H1 (cell line): ENCODE measurements at regions not wholly inside any gene's neighbourhood (a gene's known extent, or its start where the extent isn't known, plus 50 kb on each side); places are given as distances from the start of the nearest gene placed in this dataset.

Source experiments
- CTCF ChIA-PET: fragments of 300-600 bp; sonication (Branson Sonifier 250); formaldehyde crosslinking; loops from one replicate; lab custom pipeline; 2021; ENCODE audit not compliant: partially characterized antibody; lab: Charles Lee
- POLR2A ChIA-PET: fragments of 300-600 bp; sonication (Branson Sonifier 250); formaldehyde crosslinking; loops from one replicate; lab custom pipeline; 2021; ENCODE audit warnings: inconsistent platforms; ENCODE audit not compliant: partially characterized antibody; lab: Charles Lee
- DNase-seq, 2 experiments: peaks; one replicate each; pipeline versions ENCODE4 v3.0.0 to v3.0.0-alpha.2; 2010 to 2022; ENCODE audit warnings: low spot score in 2 of 2, low read depth in 1 of 2, mixed read lengths in 1 of 2
- FAIRE-seq: peaks from 2 replicates; lab custom pipeline; 2011; peaks lifted over from hg19 to GRCh38; lab: Jason Lieb, UNC
- H2AFZ ChIP-seq: 2 replicates; pipeline ENCODE4 v1.8.1; 2012; ENCODE audit warnings: low read length, inconsistent platforms
- H2AK5ac ChIP-seq: 2 replicates; pipeline ENCODE4 v1.6.1; 2013; ENCODE audit warnings: low read depth, low read length
- H2BK120ac ChIP-seq: replicated peaks from 2 replicates; pipeline ENCODE3; 2013; ENCODE audit warnings: low read depth, low read length, inconsistent platforms
- H2BK12ac ChIP-seq: 2 replicates; pipeline ENCODE4 v1.6.1; 2013; ENCODE audit warnings: low read depth, low read length
- H2BK15ac ChIP-seq: 2 replicates; pipeline ENCODE4 v1.6.1; 2013; ENCODE audit warnings: low read length
- H2BK20ac ChIP-seq: 2 replicates; pipeline ENCODE4 v1.6.1; 2013; ENCODE audit warnings: low read length
- H2BK5ac ChIP-seq: 2 replicates; pipeline ENCODE4 v1.6.1; 2013; ENCODE audit warnings: low read depth, low read length
- H3K14ac ChIP-seq: 2 replicates; pipeline ENCODE4 v1.6.1; 2013; ENCODE audit warnings: inconsistent platforms; ENCODE audit not compliant: insufficient read length
- H3K18ac ChIP-seq: 2 replicates; pipeline ENCODE4 v1.6.1; 2013; ENCODE audit warnings: low read length; ENCODE audit errors: extremely low read depth
- H3K23ac ChIP-seq: 2 replicates; pipeline ENCODE4 v1.6.1; 2013; ENCODE audit warnings: inconsistent platforms; ENCODE audit not compliant: insufficient read length
- H3K23me2 ChIP-seq: 2 replicates; pipeline ENCODE4 v1.6.1; 2013; ENCODE audit warnings: low read depth, low read length
- H3K27ac ChIP-seq: 2 replicates; pipeline ENCODE4 v1.6.1; 2011; ENCODE audit warnings: low read depth, low read length, inconsistent platforms
- H3K27me3 ChIP-seq, 4 experiments: replicated peaks in 1 of 4; 1 replicate in 1 of 4; 2 replicates in 3 of 4; pipeline versions ENCODE4 v1.6.1 to v1.8.1; 2011 to 2013; ENCODE audit warnings: low read length in 3 of 4, mild to moderate bottlenecking in 3 of 4, inconsistent platforms in 2 of 4, mixed read lengths in 2 of 4, moderate library complexity in 1 of 4; ENCODE audit not compliant: control insufficient read depth in 3 of 4, insufficient read depth in 3 of 4; ENCODE audit errors: extremely low read depth in 1 of 4
- H3K36me3 ChIP-seq, 4 experiments: 2 replicates each; pipeline versions ENCODE4 v1.6.1 to v1.8.1; 2011 to 2013; ENCODE audit warnings: mild to moderate bottlenecking in 4 of 4, low read length in 3 of 4, moderate library complexity in 2 of 4, control low read depth in 1 of 4, inconsistent platforms in 1 of 4; ENCODE audit not compliant: insufficient read depth in 4 of 4, control insufficient read depth in 2 of 4
- H3K4ac ChIP-seq: replicated peaks from 2 replicates; pipeline ENCODE3; 2013; ENCODE audit warnings: low read length, low read depth, mixed read lengths, inconsistent platforms; ENCODE audit not compliant: insufficient read length
- H3K4me1 ChIP-seq, 4 experiments: replicated peaks in 1 of 4; 1 replicate in 1 of 4; 2 replicates in 3 of 4; pipeline versions ENCODE4 v1.6.1 to v1.8.1; 2011 to 2013; ENCODE audit warnings: low read length in 3 of 4, inconsistent platforms in 2 of 4, mixed read lengths in 1 of 4; ENCODE audit not compliant: insufficient read depth in 4 of 4, control insufficient read depth in 3 of 4
- H3K4me2 ChIP-seq, 2 experiments: 2 replicates each; pipeline versions ENCODE4 v1.6.1 to v1.8.1; 2011 to 2013; ENCODE audit warnings: low read depth in 2 of 2, low read length in 2 of 2, control low read depth in 1 of 2, inconsistent platforms in 1 of 2, mild to moderate bottlenecking in 1 of 2; ENCODE audit not compliant: insufficient read depth in 1 of 2
- H3K4me3 ChIP-seq, 4 experiments: fragments of 200-600, 300-600 bp in 1 of 4; sonication (generic), shearing (Covaris generic), sonication (Bioruptor Twin) in 1 of 4; 2 replicates each; pipeline versions ENCODE4 v1.5.1 to v1.8.1; 2011 to 2016; ENCODE audit warnings: low read length in 4 of 4, low read depth in 3 of 4, control low read depth in 2 of 4, inconsistent platforms in 2 of 4, mild to moderate bottlenecking in 2 of 4, mixed read lengths in 1 of 4, moderate library complexity in 1 of 4; ENCODE audit not compliant: insufficient read depth in 2 of 4; ENCODE audit errors: extremely low read depth in 1 of 4
- H3K56ac ChIP-seq: replicated peaks from 2 replicates; pipeline ENCODE3; 2013; ENCODE audit warnings: low read depth, mild to moderate bottlenecking, mixed read lengths, low read length, inconsistent platforms; ENCODE audit not compliant: insufficient read length
- H3K79me1 ChIP-seq: 2 replicates; pipeline ENCODE4 v1.6.1; 2013; ENCODE audit warnings: low read depth, low read length, control low read depth
- H3K79me2 ChIP-seq, 2 experiments: 2 replicates each; pipeline versions ENCODE4 v1.6.1 to v1.8.1; 2012 to 2013; ENCODE audit warnings: low read length in 2 of 2, mild to moderate bottlenecking in 2 of 2, inconsistent platforms in 1 of 2; ENCODE audit not compliant: insufficient read depth in 2 of 2, control insufficient read depth in 1 of 2
- H3K9ac ChIP-seq, 4 experiments: replicated peaks in 1 of 4; 1 replicate in 1 of 4; 2 replicates in 3 of 4; pipeline versions ENCODE4 v1.6.1 to v1.8.1; 2011 to 2013; ENCODE audit warnings: low read depth in 3 of 4, low read length in 3 of 4, control low read depth in 2 of 4, mild to moderate bottlenecking in 2 of 4, moderate library complexity in 2 of 4, inconsistent platforms in 1 of 4; ENCODE audit errors: extremely low read depth in 1 of 4
- H3K9me3 ChIP-seq, 2 experiments: 2 replicates each; pipeline versions ENCODE4 v1.6.1 to v1.8.1; 2012 to 2013; ENCODE audit warnings: mild to moderate bottlenecking in 2 of 2, moderate library complexity in 2 of 2, control low read depth in 1 of 2, inconsistent platforms in 1 of 2, low read depth in 1 of 2, low read length in 1 of 2, mixed read lengths in 1 of 2; ENCODE audit not compliant: insufficient read depth in 2 of 2
- H4K20me1 ChIP-seq, 2 experiments: replicated peaks in 1 of 2; 2 replicates each; pipeline versions ENCODE3 to v1.8.1; 2011 to 2013; ENCODE audit warnings: inconsistent platforms in 2 of 2, low read length in 2 of 2, mild to moderate bottlenecking in 1 of 2; ENCODE audit not compliant: insufficient read depth in 2 of 2, control insufficient read depth in 1 of 2
- H4K5ac ChIP-seq: 2 replicates; pipeline ENCODE4 v1.6.1; 2013; ENCODE audit warnings: low read length, low read depth, mixed read lengths, inconsistent platforms; ENCODE audit not compliant: insufficient read length
- H4K8ac ChIP-seq: 2 replicates; pipeline ENCODE4 v1.8.0; 2013; ENCODE audit warnings: mild to moderate bottlenecking, moderate library complexity, low read length, inconsistent platforms; ENCODE audit not compliant: insufficient read depth; ENCODE audit errors: extremely low read depth
- H4K91ac ChIP-seq: replicated peaks from 2 replicates; pipeline ENCODE3; 2013; ENCODE audit warnings: low read length, mixed read lengths, inconsistent platforms; ENCODE audit not compliant: insufficient read length
- ASH2L ChIP-seq: fragments of 200-600, 300-600 bp; sonication (generic); IDR thresholded peaks from one replicate; pipeline ENCODE4 v1.7.1; 2017; ENCODE audit warnings: low read length
- CBX5 ChIP-seq: fragments of 300-800, 300-1000 bp; sonication (generic); IDR thresholded peaks from 2 replicates; pipeline ENCODE4 v1.7.1; 2016; ENCODE audit warnings: antibody characterized with exemption, low read length, low read depth
- GABPA ChIP-seq: IDR thresholded peaks from 2 replicates; pipeline ENCODE4 v1.6.1; 2011; ENCODE audit warnings: mild to moderate bottlenecking, low read length, moderate library complexity, borderline replicate concordance; ENCODE audit not compliant: insufficient read depth
- GTF2F1 ChIP-seq: IDR thresholded peaks from 2 replicates; pipeline ENCODE4 v1.6.1; 2012; ENCODE audit warnings: low read depth, low read length, improper control_type of control experiment, borderline replicate concordance
- KDM1A ChIP-seq: fragments of 200-600, 300-600 bp; sonication (generic); IDR thresholded peaks from 2 replicates; pipeline ENCODE4 v1.7.1; 2016; ENCODE audit warnings: mild to moderate bottlenecking, low read length, borderline replicate concordance
- NRF1 ChIP-seq: IDR thresholded peaks from 2 replicates; pipeline ENCODE4 v1.6.1; 2011; ENCODE audit warnings: mild to moderate bottlenecking, low read depth, low read length, improper control_type of control experiment
- POLR2AphosphoS5 ChIP-seq: IDR thresholded peaks from 2 replicates; pipeline ENCODE4 v1.6.1; 2011; ENCODE audit warnings: low read depth, low read length
- TCF12 ChIP-seq: IDR thresholded peaks from 2 replicates; pipeline ENCODE4 v1.6.1; 2011; ENCODE audit warnings: low read depth, mild to moderate bottlenecking, low read length
- TEAD4 ChIP-seq: IDR thresholded peaks from 2 replicates; pipeline ENCODE4 v1.6.1; 2012; ENCODE audit warnings: low read depth, low read length, inconsistent platforms, mixed read lengths
- WGBS, 2 experiments: shearing (Covaris generic) in 1 of 2; methylation state at CpG; one replicate each; pipeline versions ENCODE4 v1.1.6 to v1.1.7; 2013 to 2015; ENCODE audit warnings: low lambda C conversion rate in 2 of 2, mixed read lengths in 2 of 2, inconsistent platforms in 1 of 2, low coverage in 1 of 2, missing lambda C conversion rate in 1 of 2; ENCODE audit not compliant: insufficient replicate concordance in 2 of 2, insufficient coverage in 1 of 2, insufficient read length in 1 of 2; ENCODE audit errors: extremely low coverage in 1 of 2, missing lambda C conversion rate in 1 of 2; 5-methylcytosine and 5-hydroxymethylcytosine counted together
- TF ChIP-seq, protein P1 (sequence below), 3 experiments: IDR thresholded peaks; 1 replicate in 2 of 3; 2 replicates in 1 of 3; pipeline versions ENCODE4 v1.5.1 to v1.6.1; 2011; ENCODE audit warnings: low read length in 3 of 3, mild to moderate bottlenecking in 3 of 3, inconsistent platforms in 2 of 3, low read depth in 1 of 3, moderate library complexity in 1 of 3; ENCODE audit not compliant: insufficient read depth in 1 of 3; ENCODE audit errors: control extremely low read depth in 1 of 3

- no peak overlapping the region for H2BK5ac ChIP-seq
- no peak overlapping the region for H4K5ac ChIP-seq
- FAIRE-seq (no peak), DNase-seq (peak in 1 of 2 experiments; percentile 46)
- H3K36me3 ChIP-seq, result no peaks in the 10 kb centered on the region
- H2AFZ ChIP-seq, result no peak overlapping the region
- H3K56ac ChIP-seq, result no peak overlapping the region
- ChIA-PET CTCF (interaction anchor here (0.8 to 1.7 kb wide), 2 partner anchors 9 to 124 kb away, joined by 3 read pairs; no protein-coding TSS in a partner anchor), POLR2A (no interaction called here)
- H4K8ac ChIP-seq, result no peak overlapping the region
- no peaks in the 10 kb centered on the region for H4K20me1 ChIP-seq
- no peaks in the 10 kb centered on the region for H3K9me3 ChIP-seq
- no peak overlapping the region for H3K27ac ChIP-seq
- H3K4ac ChIP-seq, result no peak overlapping the region
- H2BK120ac ChIP-seq, result no peak overlapping the region
- no peaks in the 10 kb centered on the region; a peak in 1 of 7 replicates for H3K27me3 ChIP-seq
- H2AK5ac ChIP-seq, result no peak overlapping the region
- no peaks in the 10 kb centered on the region for H3K23me2 ChIP-seq
- no peak overlapping the region for H2BK12ac ChIP-seq
- 80% methylated on average over 24 of the region's 24 CpGs; no CpG with 5 or more reads in 1 of the 2 experiments for WGBS, 2 experiments
- no peak overlapping the region for H3K14ac ChIP-seq
- H2BK20ac ChIP-seq, result no peak overlapping the region
- no peak overlapping the region for H3K4me2 ChIP-seq
- H3K4me1 ChIP-seq, result peaks cover 0 to 6% (median 4%) of the 10 kb centered on the region in 4 experiments; a peak in 3 of 7 replicates
- no peak overlapping the region for H3K23ac ChIP-seq
- H3K9ac ChIP-seq, result no peak overlapping the region
- no peak overlapping the region for H2BK15ac ChIP-seq
- H3K18ac ChIP-seq, result no peak overlapping the region
- no peak overlapping the region for H3K4me3 ChIP-seq
- no peaks in the 10 kb centered on the region for H3K79me1 ChIP-seq
- no peaks in the 10 kb centered on the region for H3K79me2 ChIP-seq
- peak overlapping the region; percentile 27 for H4K91ac ChIP-seq
- TF ChIP-seq, protein P1, sequence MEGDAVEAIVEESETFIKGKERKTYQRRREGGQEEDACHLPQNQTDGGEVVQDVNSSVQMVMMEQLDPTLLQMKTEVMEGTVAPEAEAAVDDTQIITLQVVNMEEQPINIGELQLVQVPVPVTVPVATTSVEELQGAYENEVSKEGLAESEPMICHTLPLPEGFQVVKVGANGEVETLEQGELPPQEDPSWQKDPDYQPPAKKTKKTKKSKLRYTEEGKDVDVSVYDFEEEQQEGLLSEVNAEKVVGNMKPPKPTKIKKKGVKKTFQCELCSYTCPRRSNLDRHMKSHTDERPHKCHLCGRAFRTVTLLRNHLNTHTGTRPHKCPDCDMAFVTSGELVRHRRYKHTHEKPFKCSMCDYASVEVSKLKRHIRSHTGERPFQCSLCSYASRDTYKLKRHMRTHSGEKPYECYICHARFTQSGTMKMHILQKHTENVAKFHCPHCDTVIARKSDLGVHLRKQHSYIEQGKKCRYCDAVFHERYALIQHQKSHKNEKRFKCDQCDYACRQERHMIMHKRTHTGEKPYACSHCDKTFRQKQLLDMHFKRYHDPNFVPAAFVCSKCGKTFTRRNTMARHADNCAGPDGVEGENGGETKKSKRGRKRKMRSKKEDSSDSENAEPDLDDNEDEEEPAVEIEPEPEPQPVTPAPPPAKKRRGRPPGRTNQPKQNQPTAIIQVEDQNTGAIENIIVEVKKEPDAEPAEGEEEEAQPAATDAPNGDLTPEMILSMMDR (IDR thresholded peaks at IDR 0.05; ENCODE audit: control extremely low read depth in 1 of 3, insufficient read depth in 1 of 3, low read depth in 1 of 3, low read length in 3 of 3), result no peak
- no peak for TF ChIP-seq ASH2L
- no peak for TF ChIP-seq TEAD4
- no peak for TF ChIP-seq GABPA
- TF ChIP-seq NRF1, result no peak
- TF ChIP-seq POLR2AphosphoS5, result no peak
- TF ChIP-seq CBX5, result no peak
- no peak for TF ChIP-seq GTF2F1
- no peak for TF ChIP-seq TCF12
- TF ChIP-seq KDM1A, result no peak
These were observed 99.5 kb upstream of the NKX1-1 start for GRCh38 chr4:1505511-1506460.
